Choroid plexus epithelial cell (primary cell): ENCODE measurements at regions not wholly inside any gene's neighbourhood (a gene's known extent, or its start where the extent isn't known, plus 50 kb on each side); places are given as distances from the start of the nearest gene placed in this dataset.
A peak's percentile ranks its signal among the peaks of the same experiment; 100 is the strongest.

ENCODE experiments used
- DNase-seq: peaks from one replicate; pipeline ENCODE4 v3.0.0-alpha.2; 2010; ENCODE audit warnings: low read depth
- H3K4me3 ChIP-seq: 2 replicates; pipeline ENCODE4 v1.5.1; 2011; ENCODE audit warnings: low read depth, mild to moderate bottlenecking, control low read depth, low read length, moderate library complexity
- TF ChIP-seq, protein P1 (sequence below): conservative IDR thresholded peaks from 2 replicates; pipeline ENCODE4 v1.5.1; 2011; ENCODE audit warnings: low read depth, mild to moderate bottlenecking, control low read depth, inconsistent platforms, low read length, moderate library complexity

DNA sequence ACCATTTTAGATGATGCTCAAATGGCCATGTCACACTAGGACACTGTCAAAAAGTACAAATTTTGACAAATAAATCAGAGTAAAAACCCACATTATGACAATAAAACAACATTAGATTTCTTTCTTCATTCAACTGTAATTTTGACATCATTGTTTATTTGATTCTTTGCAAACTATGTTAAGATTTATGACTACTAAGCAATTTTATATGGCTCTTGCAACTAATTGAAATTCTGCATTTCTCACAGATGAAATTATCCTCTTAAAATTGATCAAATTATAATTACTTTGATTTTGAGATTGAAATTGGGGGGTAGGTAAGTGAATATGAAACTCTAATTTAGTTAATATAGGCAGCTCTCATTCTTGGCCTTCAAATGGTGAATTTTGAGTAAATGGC is 59.8 kb downstream of the ATOH1 start:
- no peak for DNase-seq
- TF ChIP-seq, protein P1, sequence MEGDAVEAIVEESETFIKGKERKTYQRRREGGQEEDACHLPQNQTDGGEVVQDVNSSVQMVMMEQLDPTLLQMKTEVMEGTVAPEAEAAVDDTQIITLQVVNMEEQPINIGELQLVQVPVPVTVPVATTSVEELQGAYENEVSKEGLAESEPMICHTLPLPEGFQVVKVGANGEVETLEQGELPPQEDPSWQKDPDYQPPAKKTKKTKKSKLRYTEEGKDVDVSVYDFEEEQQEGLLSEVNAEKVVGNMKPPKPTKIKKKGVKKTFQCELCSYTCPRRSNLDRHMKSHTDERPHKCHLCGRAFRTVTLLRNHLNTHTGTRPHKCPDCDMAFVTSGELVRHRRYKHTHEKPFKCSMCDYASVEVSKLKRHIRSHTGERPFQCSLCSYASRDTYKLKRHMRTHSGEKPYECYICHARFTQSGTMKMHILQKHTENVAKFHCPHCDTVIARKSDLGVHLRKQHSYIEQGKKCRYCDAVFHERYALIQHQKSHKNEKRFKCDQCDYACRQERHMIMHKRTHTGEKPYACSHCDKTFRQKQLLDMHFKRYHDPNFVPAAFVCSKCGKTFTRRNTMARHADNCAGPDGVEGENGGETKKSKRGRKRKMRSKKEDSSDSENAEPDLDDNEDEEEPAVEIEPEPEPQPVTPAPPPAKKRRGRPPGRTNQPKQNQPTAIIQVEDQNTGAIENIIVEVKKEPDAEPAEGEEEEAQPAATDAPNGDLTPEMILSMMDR = no peak
- no peak overlapping the region for H3K4me3 ChIP-seq

DNA sequence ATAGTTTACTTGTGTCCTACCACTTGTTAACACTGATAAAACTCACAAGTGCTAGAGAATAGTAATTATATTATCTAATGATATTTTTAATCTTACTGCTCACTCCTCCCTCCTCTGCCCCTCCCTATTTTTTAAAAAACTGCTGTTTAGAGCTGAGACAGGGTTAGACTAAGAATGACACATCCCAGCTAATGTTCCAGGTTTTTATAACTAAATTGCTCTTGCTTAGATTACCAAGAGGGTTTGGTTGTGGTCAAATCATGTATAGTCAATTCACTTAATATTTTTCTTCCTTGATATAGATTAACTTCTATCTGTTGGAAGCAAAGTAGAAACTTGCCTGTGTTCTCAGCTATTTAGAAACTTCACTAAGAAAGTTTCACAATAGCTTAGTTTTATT is 60.2 kb downstream of the ATOH1 start:
- H3K4me3 ChIP-seq = no peak overlapping the region
- TF ChIP-seq, protein P1 = no peak
- no peak for DNase-seq

DNA sequence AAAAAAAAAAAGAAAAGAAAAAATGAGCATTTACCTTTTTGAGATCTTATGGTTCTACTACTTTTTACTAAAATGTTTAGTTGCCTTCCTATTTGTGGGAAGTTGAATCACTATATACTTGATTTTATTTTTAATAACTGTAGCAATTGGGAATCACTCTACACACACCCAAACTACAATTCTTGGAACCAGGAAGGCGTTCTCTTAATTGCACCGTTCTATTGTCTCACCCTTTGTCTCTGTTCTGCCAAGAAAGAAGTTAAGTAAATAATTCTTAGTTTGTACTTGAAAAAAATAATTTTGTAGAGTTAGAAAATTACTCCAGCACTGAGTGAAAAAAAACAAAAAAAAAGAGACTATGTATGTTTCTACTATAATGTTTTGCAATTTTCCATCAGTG is 62.7 kb downstream of the ATOH1 start:
- no peak for DNase-seq
- TF ChIP-seq, protein P1 = no peak
- H3K4me3 ChIP-seq = no peak overlapping the region

DNA sequence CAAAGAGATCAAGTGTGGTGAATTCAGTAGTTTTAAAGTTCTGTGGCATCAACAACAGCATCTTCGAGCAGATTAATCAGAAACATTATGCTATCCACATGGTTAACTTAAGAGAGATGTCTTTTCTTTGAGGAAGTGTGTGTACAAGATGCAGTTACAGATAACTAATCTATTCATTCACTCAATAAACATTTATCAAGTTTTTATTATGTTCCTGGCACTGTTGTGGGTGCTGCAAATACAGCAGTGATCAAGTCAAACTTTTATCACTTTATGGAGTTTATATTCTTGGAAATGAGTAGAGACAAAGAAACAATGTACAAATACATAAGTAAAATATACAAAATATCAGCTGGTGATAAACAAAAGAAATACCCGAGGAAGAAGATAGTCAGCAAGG is 66.4 kb downstream of the ATOH1 start:
- DNase-seq = no peak
- TF ChIP-seq, protein P1 = no peak
- no peak overlapping the region for H3K4me3 ChIP-seq

DNA sequence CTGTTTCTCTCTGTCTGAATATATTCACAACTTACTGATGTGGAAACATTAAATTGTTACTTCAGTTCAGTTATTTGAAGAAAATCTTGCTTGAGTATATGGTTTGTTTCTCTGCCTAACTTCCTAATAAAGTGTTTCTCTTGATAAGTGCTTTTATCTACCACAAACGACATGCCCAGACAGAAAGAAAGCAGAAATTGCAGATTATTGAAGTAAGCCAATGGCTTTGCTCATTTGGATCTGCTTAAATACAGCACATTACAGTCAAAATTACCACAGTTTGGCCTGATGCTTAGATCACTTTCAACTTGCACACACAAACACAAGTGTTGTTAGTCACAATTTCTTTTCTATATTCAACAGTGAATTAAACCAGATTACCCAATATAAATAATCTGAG is 68.0 kb downstream of the ATOH1 start:
- TF ChIP-seq, protein P1 = no peak
- no peak for DNase-seq
- H3K4me3 ChIP-seq = no peak overlapping the region

DNA sequence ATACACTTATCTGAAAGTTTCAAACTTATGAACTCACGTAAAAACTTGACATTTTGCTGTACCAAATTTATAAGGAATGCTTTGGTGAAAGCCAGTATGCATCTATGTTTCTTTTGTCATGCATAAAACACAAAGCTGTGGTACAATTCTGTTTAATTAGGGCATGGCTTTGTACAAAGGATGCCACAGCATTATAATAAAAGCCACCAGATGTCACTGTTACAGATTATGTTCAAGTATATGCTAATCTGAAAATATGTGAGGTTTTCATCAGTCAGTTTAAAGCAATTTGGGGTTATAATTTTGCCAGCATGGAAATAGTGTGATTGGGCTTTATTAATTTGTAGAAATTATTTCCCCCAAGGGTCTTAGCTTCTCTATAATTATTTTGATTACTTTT is 69.0 kb downstream of the ATOH1 start:
- TF ChIP-seq, protein P1 = no peak
- no peak overlapping the region for H3K4me3 ChIP-seq
- DNase-seq = peak; percentile 11

DNA sequence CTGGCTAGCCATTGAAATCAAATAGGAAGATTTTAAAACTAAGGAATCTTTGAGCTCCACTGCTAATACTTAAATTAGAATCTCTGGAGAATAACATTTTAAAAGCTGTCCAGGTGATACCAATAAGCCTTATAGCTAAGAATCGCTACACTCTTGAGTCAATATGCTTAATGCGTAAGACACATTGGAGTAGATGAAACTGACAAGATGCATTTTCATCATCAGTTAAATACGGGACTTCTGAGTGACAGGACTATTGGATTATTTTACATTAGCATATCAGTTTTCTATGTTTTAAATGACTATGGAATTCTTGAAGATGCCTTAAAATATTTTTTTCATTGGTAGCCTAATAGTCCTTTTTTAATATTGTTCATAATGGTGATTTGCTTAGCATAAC is 80.2 kb downstream of the ATOH1 start:
- H3K4me3 ChIP-seq = no peak overlapping the region
- DNase-seq = no peak
- TF ChIP-seq, protein P1 = no peak
